Loucy (cell line): ENCODE measurements at regions not wholly inside any gene's neighbourhood (a gene's known extent, or its start where the extent isn't known, plus 50 kb on each side); places are given as distances from the start of the nearest gene placed in this dataset.

Source experiments
- H2AFZ ChIP-seq: fragments of 200-600 bp; sonication (generic); 2 replicates; pipeline ENCODE4 v1.6.0; 2016; ENCODE audit warnings: antibody characterized with exemption, mild to moderate bottlenecking, low read length, moderate library complexity
- H3F3A ChIP-seq: fragments of 200-600 bp; 2 replicates; pipeline ENCODE4 v1.6.0; 2016; ENCODE audit warnings: antibody characterized with exemption, low read depth, mild to moderate bottlenecking
- H3K27me3 ChIP-seq: fragments of 200-600 bp; sonication (generic); 2 replicates; pipeline ENCODE4 v1.6.1; 2014; ENCODE audit warnings: low read length, mild to moderate bottlenecking; ENCODE audit not compliant: insufficient read depth, poor library complexity, severe bottlenecking
- H3K36me3 ChIP-seq: fragments of 200-600 bp; sonication (generic); 2 replicates; pipeline ENCODE4 v1.6.1; 2016; ENCODE audit warnings: low read length; ENCODE audit not compliant: insufficient read depth
- H3K4me1 ChIP-seq: fragments of 200-600 bp; sonication (generic); 2 replicates; pipeline ENCODE4 v1.5.1; 2014; ENCODE audit warnings: low read length, mild to moderate bottlenecking; ENCODE audit not compliant: insufficient read depth, poor library complexity, severe bottlenecking
- H3K4me2 ChIP-seq: fragments of 200-600 bp; sonication (generic); 2 replicates; pipeline ENCODE4 v1.6.0; 2014; ENCODE audit warnings: antibody characterized with exemption, low read length, low read depth, mild to moderate bottlenecking; ENCODE audit not compliant: poor library complexity, severe bottlenecking
- H3K4me3 ChIP-seq: fragments of 200-600 bp; sonication (generic); 2 replicates; pipeline ENCODE4 v1.5.1; 2014; ENCODE audit warnings: low read length, mild to moderate bottlenecking, mixed read lengths; ENCODE audit not compliant: poor library complexity, severe bottlenecking
- H3K79me2 ChIP-seq: fragments of 200-600 bp; sonication (generic); 2 replicates; pipeline ENCODE4 v1.6.1; 2014; ENCODE audit warnings: low read length; ENCODE audit not compliant: insufficient read depth
- H3K9ac ChIP-seq: fragments of 200-600 bp; sonication (generic); 2 replicates; pipeline ENCODE4 v1.6.0; 2014; ENCODE audit warnings: mild to moderate bottlenecking, low read depth, low read length, moderate library complexity; ENCODE audit not compliant: poor library complexity, severe bottlenecking
- H3K9me2 ChIP-seq: fragments of 200-600 bp; sonication (generic); replicated peaks from 2 replicates; pipeline ENCODE4 v1.6.1; 2016; ENCODE audit warnings: low read depth, low read length, mixed read lengths
- H3K9me3 ChIP-seq: fragments of 200-600 bp; sonication (generic); 2 replicates; pipeline ENCODE4 v1.6.1; 2014; ENCODE audit warnings: mild to moderate bottlenecking, antibody characterized with exemption, low read length, low read depth; ENCODE audit not compliant: insufficient read depth
- H4K20me1 ChIP-seq: fragments of 200-600 bp; sonication (generic); 2 replicates; pipeline ENCODE4 v1.6.0; 2014; ENCODE audit warnings: antibody characterized with exemption, low read length, mild to moderate bottlenecking; ENCODE audit not compliant: insufficient read depth, poor library complexity, severe bottlenecking
- CTCF ChIP-seq: fragments of 200-600 bp; sonication (generic); conservative IDR thresholded peaks from 2 replicates; pipeline ENCODE4 v1.5.1; 2014; ENCODE audit warnings: mild to moderate bottlenecking, antibody characterized with exemption, low read length
- EZH2phosphoT487 ChIP-seq: fragments of 200-600 bp; IDR thresholded peaks from 2 replicates; pipeline ENCODE4 v1.6.1; 2018; ENCODE audit warnings: antibody characterized with exemption, mild to moderate bottlenecking, moderate library complexity, borderline replicate concordance

- Histone ChIP-seq H3K36me3 (no peaks in the 10 kb centered on the region), H3K4me1 (no peaks in the 10 kb centered on the region), H3K4me3 (no peak overlapping the region), H3K9ac (no peak overlapping the region), H3K4me2 (no peak overlapping the region), H3F3A (no peaks in the 10 kb centered on the region), H3K27me3 (no peaks in the 10 kb centered on the region), H3K79me2 (no peaks in the 10 kb centered on the region), H3K9me3 (no peaks in the 10 kb centered on the region), H3K9me2 (no peaks in the 10 kb centered on the region), H2AFZ (no peak overlapping the region), H4K20me1 (no peaks in the 10 kb centered on the region)
- no peak for TF ChIP-seq CTCF
- no peak for TF ChIP-seq EZH2phosphoT487
Observed at GRCh38 chr16:86052926-86053325, 154.0 kb downstream of the IRF8 start.

- H3K4me1 ChIP-seq: no peaks in the 10 kb centered on the region
- no peak overlapping the region for H3K9ac ChIP-seq
- H4K20me1 ChIP-seq: no peaks in the 10 kb centered on the region
- H3K9me2 ChIP-seq: no peaks in the 10 kb centered on the region
- H3K79me2 ChIP-seq: no peaks in the 10 kb centered on the region
- H3K4me2 ChIP-seq: no peak overlapping the region
- H3K27me3 ChIP-seq: no peaks in the 10 kb centered on the region
- H3K36me3 ChIP-seq: no peaks in the 10 kb centered on the region
- H2AFZ ChIP-seq: no peak overlapping the region
- H3K4me3 ChIP-seq: no peak overlapping the region
- TF ChIP-seq EZH2phosphoT487 (no peak), CTCF (no peak)
- no peaks in the 10 kb centered on the region for H3F3A ChIP-seq
- no peaks in the 10 kb centered on the region for H3K9me3 ChIP-seq
Observed at GRCh38 chr16:86059253-86060171, 160.6 kb downstream of the IRF8 start.

- no peak for TF ChIP-seq EZH2phosphoT487
- no peak for TF ChIP-seq CTCF
- no peaks in the 10 kb centered on the region for H3F3A ChIP-seq
- H2AFZ ChIP-seq: no peak overlapping the region
- H3K4me1 ChIP-seq: no peaks in the 10 kb centered on the region
- no peak overlapping the region for H3K4me2 ChIP-seq
- H4K20me1 ChIP-seq: no peaks in the 10 kb centered on the region
- no peak overlapping the region for H3K4me3 ChIP-seq
- H3K9me2 ChIP-seq: no peaks in the 10 kb centered on the region
- no peak overlapping the region for H3K9ac ChIP-seq
- H3K27me3 ChIP-seq: no peaks in the 10 kb centered on the region
- no peaks in the 10 kb centered on the region for H3K36me3 ChIP-seq
- no peaks in the 10 kb centered on the region for H3K9me3 ChIP-seq
- H3K79me2 ChIP-seq: no peaks in the 10 kb centered on the region
Observed at GRCh38 chr16:86060381-86061317, 161.7 kb downstream of the IRF8 start.
